GM23248 (cell line): ENCODE measurements at regions not wholly inside any gene's neighbourhood (a gene's known extent, or its start where the extent isn't known, plus 50 kb on each side); places are given as distances from the start of the nearest gene placed in this dataset.

Source experiments
- EZH2 ChIP-seq: fragments of 200-600 bp; sonication (generic); IDR thresholded peaks from 2 replicates; pipeline ENCODE4 v1.6.1; 2018; ENCODE audit warnings: antibody characterized with exemption, mild to moderate bottlenecking; ENCODE audit not compliant: insufficient read depth, poor library complexity, severe bottlenecking
- EZH2phosphoT487 ChIP-seq: fragments of 200-600 bp; sonication (generic); IDR thresholded peaks from 2 replicates; pipeline ENCODE4 v1.6.1; 2018; ENCODE audit warnings: antibody characterized with exemption, moderate library complexity, mild to moderate bottlenecking, low read depth; ENCODE audit not compliant: insufficient read depth

- no peak for TF ChIP-seq EZH2
- TF ChIP-seq EZH2phosphoT487, result no peak
Measured at GRCh38 chr10:117480097-117480496, 62.4 kb upstream of the EMX2 start.
